Activated effector memory CD4-positive, alpha-beta T cell treated with anti-CD3 and anti-CD28 coated beads, Interleukin-2, amount 50 U/mL, for 16 hours (primary cell): ENCODE measurements at regions not wholly inside any gene's neighbourhood (a gene's known extent, or its start where the extent isn't known, plus 50 kb on each side); places are given as distances from the start of the nearest gene placed in this dataset.

Experiments used
- DNase-seq: peaks from one replicate; pipeline ENCODE4 v3.0.0-alpha.2; 2020

GRCh38 chr20:24332956-24333355 is 136.5 kb upstream of the SYNDIG1 start:
- DNase-seq: no peak

- no peak for DNase-seq
Measured at GRCh38 chr20:24331939-24332338, 137.5 kb upstream of the SYNDIG1 start.

- DNase-seq: no peak
Measured at GRCh38 chr20:24328901-24329300, 140.5 kb upstream of the SYNDIG1 start.

- DNase-seq: no peak
Measured at GRCh38 chr20:24321973-24322372, 147.5 kb upstream of the SYNDIG1 start.

- no peak for DNase-seq
Measured at GRCh38 chr20:24318569-24319352, 150.7 kb upstream of the SYNDIG1 start.

GRCh38 chr20:24317224-24317623 is 152.2 kb upstream of the SYNDIG1 start:
- no peak for DNase-seq

GRCh38 chr20:24316731-24317130 is 152.7 kb upstream of the SYNDIG1 start:
- no peak for DNase-seq

GRCh38 chr20:24314053-24314452 is 155.4 kb upstream of the SYNDIG1 start:
- no peak for DNase-seq

GRCh38 chr20:24309596-24309995 is 159.8 kb upstream of the SYNDIG1 start:
- DNase-seq: no peak

GRCh38 chr20:24305371-24305770 is 164.1 kb upstream of the SYNDIG1 start:
- DNase-seq: no peak

GRCh38 chr20:24304291-24304690 is 165.1 kb upstream of the SYNDIG1 start:
- no peak for DNase-seq

- DNase-seq: no peak
Measured at GRCh38 chr20:24303393-24304170, 165.8 kb upstream of the SYNDIG1 start.

- no peak for DNase-seq
Measured at GRCh38 chr20:24297993-24298392, 171.4 kb upstream of the SYNDIG1 start.

GRCh38 chr20:24296477-24297261 is 172.8 kb upstream of the SYNDIG1 start:
- no peak for DNase-seq

- no peak for DNase-seq
Measured at GRCh38 chr20:24291014-24291413, 178.4 kb upstream of the SYNDIG1 start.

- DNase-seq: no peak
Measured at GRCh38 chr20:24289737-24290481, 179.5 kb upstream of the SYNDIG1 start.

GRCh38 chr20:24283186-24283585 is 186.2 kb upstream of the SYNDIG1 start:
- DNase-seq: no peak

- no peak for DNase-seq
Measured at GRCh38 chr20:24277196-24277595, 192.2 kb upstream of the SYNDIG1 start.

GRCh38 chr20:24275946-24276705 is 193.3 kb upstream of the SYNDIG1 start:
- no peak for DNase-seq

- no peak for DNase-seq
Measured at GRCh38 chr20:24273251-24273650, 196.2 kb upstream of the SYNDIG1 start.

GRCh38 chr20:24261351-24261750 is 208.1 kb upstream of the SYNDIG1 start:
- no peak for DNase-seq

- no peak for DNase-seq
Measured at GRCh38 chr20:24257171-24257570, 212.3 kb upstream of the SYNDIG1 start.
